ENCODE measurements at regions not wholly inside any gene's neighbourhood (a gene's known extent, or its start where the extent isn't known, plus 50 kb on each side); places are given as distances from the start of the nearest gene placed in this dataset.

- TF ChIP-seq POLR2AphosphoS5 (IDR thresholded peaks at IDR 0.05), result no peak
- no peak for TF ChIP-seq CTCF (IDR thresholded peaks at IDR 0.05)
- no peak for TF ChIP-seq POLR2A (IDR thresholded peaks at IDR 0.05)
- no peak for DNase-seq (ENCODE audit: low spot score in 2 of 2)
- intact Hi-C loops (cut with DNase I; ENCODE audit: low total_unique reads), result no loop called here
- Histone ChIP-seq H3K9me3 (no peaks in the 10 kb centered on the region), H3K4me3 (no peak overlapping the region), H3K4me1 (no peaks in the 10 kb centered on the region), H3K27ac (no peak overlapping the region), H3K36me3 (no peaks in the 10 kb centered on the region), H3K27me3 (no peaks in the 10 kb centered on the region)
Observed at GRCh38 chr1:213817156-213817555, 170.6 kb upstream of the PROX1 start.

GRCh38 chr1:213820362-213821149, 167.2 kb upstream of the PROX1 start:
- no peak for DNase-seq (ENCODE audit: low spot score in 2 of 2)
- intact Hi-C loops (cut with DNase I; ENCODE audit: low total_unique reads), result no loop called here

GRCh38 chr1:213821175-213821942, 166.4 kb upstream of the PROX1 start:
- no peak for DNase-seq (ENCODE audit: low spot score in 2 of 2)
- Histone ChIP-seq H3K4me1 (no peaks in the 10 kb centered on the region), H3K36me3 (no peaks in the 10 kb centered on the region), H3K27ac (no peak overlapping the region), H3K9me3 (no peaks in the 10 kb centered on the region), H3K27me3 (no peaks in the 10 kb centered on the region), H3K4me3 (no peak overlapping the region)
- intact Hi-C loops (cut with DNase I; ENCODE audit: low total_unique reads), result no loop called here
- TF ChIP-seq POLR2A (IDR thresholded peaks at IDR 0.05) (no peak), CTCF (IDR thresholded peaks at IDR 0.05) (no peak), POLR2AphosphoS5 (IDR thresholded peaks at IDR 0.05) (no peak)

More at GRCh38 chr1:213820362-213821149, 167.2 kb upstream of the PROX1 start:
- Histone ChIP-seq H3K27ac (no peak overlapping the region), H3K4me3 (no peak overlapping the region), H3K4me1 (no peaks in the 10 kb centered on the region), H3K36me3 (no peaks in the 10 kb centered on the region), H3K27me3 (no peaks in the 10 kb centered on the region), H3K9me3 (no peaks in the 10 kb centered on the region)
- TF ChIP-seq POLR2AphosphoS5 (IDR thresholded peaks at IDR 0.05), result no peak
- no peak for TF ChIP-seq CTCF (IDR thresholded peaks at IDR 0.05)
- no peak for TF ChIP-seq POLR2A (IDR thresholded peaks at IDR 0.05)

GRCh38 chr1:213821943-213822334, 165.8 kb upstream of the PROX1 start:
- Histone ChIP-seq H3K9me3 (no peaks in the 10 kb centered on the region), H3K27ac (no peak overlapping the region), H3K4me3 (no peak overlapping the region), H3K4me1 (no peaks in the 10 kb centered on the region), H3K36me3 (no peaks in the 10 kb centered on the region), H3K27me3 (no peaks in the 10 kb centered on the region)
- no peak for TF ChIP-seq POLR2A (IDR thresholded peaks at IDR 0.05)
- no peak for TF ChIP-seq POLR2AphosphoS5 (IDR thresholded peaks at IDR 0.05)
- TF ChIP-seq CTCF (IDR thresholded peaks at IDR 0.05), result no peak
- intact Hi-C loops (cut with DNase I; ENCODE audit: low total_unique reads), result no loop called here
- DNase-seq (ENCODE audit: low spot score in 2 of 2), result no peak

GRCh38 chr1:213826891-213827290, 160.9 kb upstream of the PROX1 start:
- H3K27me3 ChIP-seq, result no peaks in the 10 kb centered on the region
- TF ChIP-seq CTCF (IDR thresholded peaks at IDR 0.05), result no peak
- no peak for TF ChIP-seq POLR2A (IDR thresholded peaks at IDR 0.05)
- no peak for TF ChIP-seq POLR2AphosphoS5 (IDR thresholded peaks at IDR 0.05)
- H3K4me3 ChIP-seq, result no peak overlapping the region
- no peaks in the 10 kb centered on the region for H3K4me1 ChIP-seq
- H3K9me3 ChIP-seq, result peaks cover 0 to 6% of the 10 kb centered on the region in 2 donors
- no peak for DNase-seq (ENCODE audit: low spot score in 2 of 2)
- intact Hi-C loops (cut with DNase I; ENCODE audit: low total_unique reads), result no loop called here
- H3K27ac ChIP-seq, result no peak overlapping the region
- no peaks in the 10 kb centered on the region for H3K36me3 ChIP-seq
